SKM-1 treated with dmso at 0.1 percent for 144 hours (cell line): ENCODE measurements at regions not wholly inside any gene's neighbourhood (a gene's known extent, or its start where the extent isn't known, plus 50 kb on each side); places are given as distances from the start of the nearest gene placed in this dataset.
A peak's percentile ranks its signal among the peaks of the same experiment; 100 is the strongest.
"Not testable (repeated sequence)": the region's sequence is repeated elsewhere in the genome, so short reads cannot be mapped to it uniquely, and the experiment has no call there.

Experiments
- DNase-seq: peaks from one replicate; lab custom pipeline; 2025; ENCODE audit not compliant: unreplicated experiment; lab: John Stamatoyannopoulos, UW

GRCh38 chr9:86633945-86634344, 279.7 kb upstream of the TUT7 start:
- DNase-seq: no peak

GRCh38 chr9:86632537-86632936, 278.3 kb upstream of the TUT7 start:
- DNase-seq: no peak

GRCh38 chr9:86629530-86629929, 275.3 kb upstream of the TUT7 start:
- no peak for DNase-seq

GRCh38 chr9:86626802-86627201, 272.6 kb upstream of the TUT7 start:
- no peak for DNase-seq

GRCh38 chr9:86624630-86625029, 270.4 kb upstream of the TUT7 start:
- no peak for DNase-seq

GRCh38 chr9:86614871-86615849, 260.9 kb upstream of the TUT7 start:
- DNase-seq: peak; percentile 13

GRCh38 chr9:86613943-86614342, 259.7 kb upstream of the TUT7 start:
- no peak for DNase-seq

- not testable (repeated sequence) for DNase-seq
These were observed 257.3 kb upstream of the TUT7 start for GRCh38 chr9:86611534-86611933.

GRCh38 chr9:86605303-86605702, 251.1 kb upstream of the TUT7 start:
- no peak for DNase-seq

- no peak for DNase-seq
These were observed 250.5 kb upstream of the TUT7 start for GRCh38 chr9:86604741-86605140.

GRCh38 chr9:86602715-86603114, 248.5 kb upstream of the TUT7 start:
- DNase-seq: no peak

GRCh38 chr9:86601697-86602096, 247.5 kb upstream of the TUT7 start:
- no peak for DNase-seq

- DNase-seq: no peak
These were observed 246.8 kb upstream of the TUT7 start for GRCh38 chr9:86600977-86601376.

GRCh38 chr9:86600291-86600690, 246.1 kb upstream of the TUT7 start:
- no peak for DNase-seq

GRCh38 chr9:86599561-86599960, 245.4 kb upstream of the TUT7 start:
- DNase-seq: no peak

GRCh38 chr9:86598411-86599239, 244.4 kb upstream of the TUT7 start:
- no peak for DNase-seq

GRCh38 chr9:86594724-86595123, 240.5 kb upstream of the TUT7 start:
- no peak for DNase-seq

- DNase-seq: no peak
These were observed 237.3 kb upstream of the TUT7 start for GRCh38 chr9:86591472-86591871.

- DNase-seq: no peak
These were observed 235.5 kb upstream of the TUT7 start for GRCh38 chr9:86589730-86590129.

- no peak for DNase-seq
These were observed 235.1 kb upstream of the TUT7 start for GRCh38 chr9:86589273-86589672.

- DNase-seq: no peak
These were observed 231.9 kb upstream of the TUT7 start for GRCh38 chr9:86586144-86586494.
